SK-MEL-5 (cell line): ENCODE measurements at regions not wholly inside any gene's neighbourhood (a gene's known extent, or its start where the extent isn't known, plus 50 kb on each side); places are given as distances from the start of the nearest gene placed in this dataset.

Experiments used
- DNase-seq: peaks from one replicate; pipeline ENCODE4 v3.0.0-alpha.2; 2016; ENCODE audit warnings: low read depth, low spot score
- in situ Hi-C: cut with HindIII; loops from 2 replicates; pipeline ENCODE4 v1.10.0; 2016; ENCODE audit warnings: low sequenced_read_pairs, high pct_unique_total_duplicates, low pct_unique_long_range_greater_than_20kb

DNA sequence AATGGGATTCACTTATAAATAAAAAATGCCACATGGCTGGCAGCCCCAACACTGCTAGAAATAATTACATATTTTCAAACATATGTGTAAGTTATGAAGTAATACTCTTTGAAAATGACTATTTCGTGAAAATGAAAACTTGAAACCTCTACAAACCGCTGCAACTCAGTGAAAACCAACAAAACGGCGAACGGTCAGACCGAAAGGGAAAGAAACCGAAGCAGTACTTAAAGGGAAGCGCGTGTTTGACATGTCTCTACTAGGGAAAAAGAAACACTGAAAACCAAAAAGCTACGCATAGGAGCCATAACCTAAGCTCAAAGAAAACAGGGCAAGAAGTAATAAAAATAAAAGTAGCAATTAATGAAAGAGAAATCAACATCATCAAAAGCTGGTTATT lies 121.0 kb upstream of the GGTLC1 start:
- DNase-seq, result no peak
- in situ Hi-C loops, result no loop called here

DNA sequence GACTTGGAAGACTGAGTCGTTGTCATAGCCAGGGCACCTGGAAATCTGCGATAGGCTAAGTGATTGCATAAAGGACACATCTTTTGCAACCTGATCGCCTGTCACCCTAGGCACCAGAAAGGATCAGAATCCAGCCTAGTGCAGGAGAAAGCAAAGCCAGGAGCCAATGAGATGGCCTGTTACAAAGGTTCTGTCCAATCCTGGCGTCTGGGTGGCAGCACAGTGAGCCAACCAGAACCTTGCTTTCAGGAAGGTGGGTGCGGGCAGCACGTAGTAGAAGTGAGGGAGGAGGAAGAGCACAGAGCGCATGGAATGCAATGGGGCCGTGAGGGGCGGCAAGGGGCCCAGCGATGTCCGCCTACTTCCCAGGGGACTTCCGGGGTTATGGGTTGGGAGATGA lies 120.4 kb upstream of the GGTLC1 start:
- peak; percentile 61 for DNase-seq
- in situ Hi-C loops, result no loop called here

DNA sequence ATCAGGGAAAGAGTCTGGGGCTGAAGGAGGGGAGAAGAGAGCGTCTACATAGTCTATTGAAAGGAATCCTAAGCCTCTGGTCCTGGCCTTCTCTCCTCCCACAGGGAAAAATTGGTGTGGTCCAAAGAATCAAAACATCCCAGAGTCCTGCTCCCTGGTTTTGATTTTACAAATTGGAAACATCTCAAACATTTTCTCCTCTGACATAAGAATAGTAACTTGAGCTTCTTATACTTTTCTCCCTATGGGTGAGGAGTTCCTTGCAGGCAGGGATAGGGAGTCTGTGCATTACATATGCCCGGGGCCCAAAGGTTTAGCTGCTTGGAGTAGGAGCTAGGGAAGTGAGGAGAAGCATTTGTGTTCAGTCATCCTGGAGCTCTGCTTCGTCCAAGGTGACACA lies 120.0 kb upstream of the GGTLC1 start:
- in situ Hi-C loops, result no loop called here
- no peak for DNase-seq

DNA sequence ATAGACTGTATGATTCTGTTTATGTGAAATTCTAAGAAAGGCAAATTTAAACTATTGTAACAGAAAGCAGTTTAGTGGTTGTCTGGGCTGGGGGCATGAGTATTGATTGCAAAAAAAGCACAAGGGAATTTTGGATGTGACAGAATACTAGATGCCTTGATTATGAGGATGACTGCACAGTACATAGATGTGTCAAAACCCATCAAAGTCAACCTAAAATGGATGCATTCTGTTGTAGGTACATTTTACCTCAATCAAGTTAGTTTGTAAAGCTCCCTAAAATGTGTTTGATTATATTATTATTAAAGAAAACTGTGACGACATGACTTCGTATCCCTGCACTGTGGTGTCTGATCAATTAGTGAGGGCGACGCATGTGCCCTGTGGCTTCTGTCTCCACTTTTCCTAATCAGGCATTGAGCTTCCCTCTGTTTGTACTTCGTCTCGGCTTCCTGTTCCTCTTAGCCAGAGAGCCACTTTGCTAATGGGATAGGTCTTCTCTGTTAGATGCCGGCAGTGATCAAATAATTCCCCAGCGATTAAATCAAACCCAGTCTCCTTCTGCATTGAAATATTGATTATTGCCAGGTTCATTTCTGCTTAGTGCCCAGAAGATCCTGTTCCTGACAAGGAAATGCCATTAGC lies 118.3 kb upstream of the GGTLC1 start:
- DNase-seq, result no peak
- in situ Hi-C loops, result no loop called here

DNA sequence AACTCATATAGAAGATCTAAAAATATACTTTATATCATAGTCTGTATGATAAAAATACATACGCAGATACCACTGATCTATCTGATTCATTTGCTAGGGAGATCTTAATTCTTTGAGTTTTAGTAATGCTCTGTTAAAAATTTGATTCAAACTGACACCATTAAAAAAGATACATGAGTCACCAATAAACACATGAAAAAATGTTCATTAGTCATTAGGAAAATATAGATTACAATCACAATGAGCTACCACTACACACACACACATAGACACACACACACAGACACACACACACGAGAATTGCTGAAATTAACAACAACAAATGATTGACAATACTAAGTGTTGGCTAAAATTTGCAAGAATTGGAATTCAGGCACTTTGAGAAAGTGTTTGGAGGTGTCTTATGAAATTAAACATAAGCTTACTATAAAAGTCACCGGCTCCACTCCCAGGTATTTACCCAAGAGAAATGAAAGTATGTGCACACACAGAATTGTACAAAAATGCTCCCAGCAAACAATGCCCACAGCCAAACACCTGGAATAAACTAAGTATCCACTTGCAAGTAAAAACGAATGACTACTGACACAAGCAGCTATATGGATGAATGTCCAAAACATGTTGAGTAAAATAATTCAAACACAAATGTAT lies 117.7 kb upstream of the GGTLC1 start:
- no peak for DNase-seq
- in situ Hi-C loops, result no loop called here

DNA sequence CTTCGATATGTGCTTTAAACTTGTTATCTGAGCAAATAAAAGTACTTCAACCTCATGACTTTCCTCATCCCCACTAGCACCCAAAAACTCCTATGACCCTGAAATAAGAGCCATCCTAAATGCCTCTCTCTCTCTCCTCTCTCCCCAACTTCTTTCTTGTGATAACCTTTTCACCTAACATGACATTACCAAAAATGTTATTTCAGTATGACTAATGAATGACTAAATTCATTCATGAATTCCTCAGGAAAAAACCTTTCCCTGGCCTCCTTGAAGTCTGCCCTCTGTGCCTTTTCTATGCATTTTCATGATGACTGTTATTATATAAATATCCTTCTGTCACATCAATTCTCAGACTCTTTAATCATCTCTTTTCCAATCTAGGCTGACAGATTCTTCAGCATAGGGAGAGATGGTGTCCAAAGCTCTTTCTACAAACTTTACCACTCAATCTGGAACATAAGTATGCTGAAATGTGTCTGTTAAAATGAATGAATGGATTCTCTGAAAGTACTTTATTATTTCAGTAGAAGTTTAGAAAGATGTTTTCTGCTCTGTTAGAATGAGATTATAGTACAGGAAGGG lies 114.3 kb upstream of the GGTLC1 start:
- in situ Hi-C loops, result no loop called here
- DNase-seq, result no peak

DNA sequence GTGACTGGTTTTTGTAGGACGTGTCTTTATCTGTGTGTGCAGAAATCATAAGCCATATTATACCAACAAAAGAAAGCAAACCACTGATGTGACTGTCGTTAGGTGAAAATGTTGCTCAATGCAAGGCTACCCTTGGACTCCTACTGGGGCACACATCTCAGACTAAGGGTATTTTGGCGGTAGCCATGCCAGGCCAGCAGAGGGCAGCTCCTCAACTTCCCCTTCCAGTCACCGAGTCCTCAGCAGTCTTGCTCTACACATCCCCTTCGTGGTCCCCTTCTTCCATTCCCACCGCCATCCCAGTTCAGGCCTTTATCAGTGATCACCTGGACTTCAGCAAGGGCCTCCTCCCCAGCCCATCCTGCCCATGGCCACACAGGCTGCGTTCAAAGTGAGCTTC lies 113.7 kb upstream of the GGTLC1 start:
- in situ Hi-C loops, result no loop called here
- peak; percentile 56 for DNase-seq

DNA sequence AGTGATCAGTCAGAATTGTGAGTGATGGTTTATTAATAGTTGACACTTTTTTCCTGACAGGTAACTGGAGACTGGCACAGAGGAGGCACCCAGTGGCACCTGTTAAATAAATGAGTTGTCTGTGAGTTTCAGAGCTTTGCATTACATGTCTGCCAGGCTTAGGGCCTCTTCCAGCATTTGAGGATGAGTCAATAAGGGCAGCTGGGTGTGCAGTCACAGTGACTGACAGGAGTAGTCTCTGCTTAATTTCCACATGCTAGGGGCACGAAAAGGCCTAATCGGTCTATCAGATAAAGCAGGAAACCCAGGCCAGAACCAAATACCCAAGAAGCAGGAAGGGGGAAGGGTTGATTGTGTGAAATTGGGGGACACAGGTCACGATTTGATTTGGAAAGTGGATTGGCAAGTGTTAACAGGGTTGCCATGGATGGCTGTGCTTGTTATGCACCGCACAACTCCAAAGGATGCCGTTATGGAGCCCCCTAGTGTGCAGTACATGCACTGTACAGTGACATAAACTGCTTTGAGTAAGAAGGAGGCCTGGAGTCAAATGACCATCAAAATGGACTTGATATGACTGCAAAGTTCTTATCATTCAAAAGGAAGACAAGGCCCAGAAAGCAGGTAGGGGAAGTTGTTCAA lies 111.9 kb upstream of the GGTLC1 start:
- peak; percentile 82 for DNase-seq
- in situ Hi-C loops, result no loop called here

DNA sequence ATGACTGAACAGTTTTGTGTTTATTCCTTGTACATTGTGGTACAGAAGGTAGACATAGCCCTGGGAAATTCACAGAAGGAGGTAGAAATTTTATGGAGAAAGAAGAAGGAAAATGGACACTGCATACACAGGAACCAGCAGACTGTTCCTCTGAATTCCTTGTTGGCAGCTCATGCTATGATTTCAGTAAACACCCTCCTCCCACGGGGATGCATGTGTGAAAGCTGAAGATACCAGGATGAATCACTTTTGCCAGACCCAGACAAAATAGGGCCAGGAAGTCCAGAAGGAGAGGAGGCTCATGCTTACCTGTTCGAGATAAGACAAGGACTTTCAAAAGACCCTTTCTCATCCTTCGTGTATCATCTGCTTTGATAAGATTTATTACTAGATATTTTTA lies 110.3 kb upstream of the GGTLC1 start:
- DNase-seq, result no peak
- in situ Hi-C loops, result no loop called here

DNA sequence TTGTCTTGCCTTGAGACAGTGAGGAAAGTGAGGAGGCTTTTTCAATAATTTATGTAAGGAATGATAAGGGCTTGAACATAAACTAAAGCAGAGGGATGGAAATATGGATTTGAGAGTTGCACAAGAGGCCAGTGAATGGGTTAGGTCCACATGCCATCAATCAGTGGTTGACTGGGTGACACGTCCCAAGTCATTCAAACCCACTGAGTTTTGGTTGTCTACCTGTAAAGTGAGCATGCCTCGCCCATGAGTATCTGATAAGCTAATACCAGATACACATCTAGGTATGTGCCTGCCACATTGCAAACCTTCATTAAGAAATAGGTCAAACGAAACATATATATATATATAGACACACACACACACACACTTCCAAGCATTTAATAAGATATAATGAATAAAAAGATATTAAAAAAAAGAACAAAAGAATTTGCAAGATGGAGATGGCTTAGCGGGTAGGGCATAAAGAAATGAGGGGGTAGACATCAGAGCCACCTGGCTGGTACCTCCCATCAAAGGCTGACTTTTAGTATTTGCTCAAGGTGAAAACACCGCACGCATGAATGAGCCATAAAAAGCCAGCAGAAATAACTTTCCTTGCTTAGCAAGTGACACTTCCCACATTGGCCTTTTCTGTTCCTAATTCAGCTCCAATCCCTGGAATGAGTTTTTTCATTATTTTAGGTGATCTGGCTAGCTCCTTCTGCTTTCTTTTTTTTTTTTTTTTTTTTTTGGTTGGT lies 109.1 kb upstream of the GGTLC1 start:
- in situ Hi-C loops, result no loop called here

DNA sequence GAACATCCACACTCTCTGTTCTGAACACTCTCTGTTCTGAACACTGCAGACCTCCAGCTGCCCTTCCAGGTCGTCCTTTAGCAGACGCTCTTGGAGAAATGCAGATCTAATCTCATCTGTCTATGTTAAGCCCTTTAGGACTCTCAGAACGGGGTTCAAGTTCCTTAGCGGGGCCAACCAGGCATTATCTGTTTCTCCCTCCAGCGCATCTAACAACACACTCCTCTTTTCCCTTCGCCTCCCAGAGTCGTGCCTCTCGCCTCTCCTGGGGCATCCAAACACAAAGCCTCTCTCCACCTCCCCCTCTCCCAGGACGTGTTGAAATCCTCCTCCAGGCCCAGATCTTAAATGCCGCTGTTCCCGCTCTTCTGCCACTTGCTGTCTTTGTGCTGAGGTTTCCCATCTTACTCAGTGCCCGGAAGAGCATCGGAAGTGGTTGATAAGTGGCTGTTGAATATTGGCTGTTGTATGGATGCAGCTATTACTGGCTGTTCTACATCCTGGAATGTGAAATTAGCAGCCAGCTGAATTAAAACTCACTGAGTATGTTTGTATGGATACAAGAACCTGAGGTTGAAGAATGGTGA lies 108.4 kb upstream of the GGTLC1 start:
- in situ Hi-C loops, result no loop called here
- DNase-seq, result no peak

More for the DNA sequence above, 109.1 kb upstream of the GGTLC1 start:
- DNase-seq, result no peak

DNA sequence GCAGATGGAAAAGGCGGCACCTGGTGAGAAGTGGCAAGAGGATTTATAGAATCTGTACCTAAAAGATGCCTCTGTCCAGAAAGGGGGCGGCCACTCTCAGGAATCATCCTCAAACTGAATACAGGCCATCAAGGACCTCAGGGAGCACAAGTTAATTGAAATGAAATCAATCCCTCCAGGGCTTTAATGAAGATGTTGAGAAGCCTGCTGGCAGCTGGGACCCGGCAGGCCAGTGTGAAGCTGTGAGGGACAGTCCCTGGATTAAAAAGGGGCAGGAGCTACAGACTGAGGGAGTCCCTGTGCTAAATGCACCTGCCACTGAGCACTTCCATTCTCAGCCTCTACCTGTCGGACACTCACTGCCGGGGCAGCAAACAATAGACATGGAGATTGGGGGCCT lies 107.7 kb upstream of the GGTLC1 start:
- in situ Hi-C loops, result no loop called here

DNA sequence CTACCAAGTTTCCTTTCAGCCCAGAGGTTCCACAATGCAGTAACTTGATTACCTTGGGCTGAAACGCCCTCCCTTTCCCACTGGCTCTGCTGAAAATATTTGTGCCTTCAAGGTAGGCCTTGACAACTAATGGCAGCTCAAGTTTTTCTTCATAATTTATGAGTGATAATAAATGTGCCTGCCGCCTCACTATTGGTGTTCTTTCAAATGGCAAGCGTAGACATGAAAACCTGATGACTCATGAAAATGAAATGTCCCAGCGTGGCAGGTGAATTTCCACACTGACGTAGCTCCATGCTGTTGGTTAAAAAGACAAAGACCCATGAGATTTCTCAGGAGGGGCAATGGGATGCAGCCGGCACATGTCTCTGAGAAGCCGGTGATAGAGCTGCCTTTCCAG lies 107.2 kb upstream of the GGTLC1 start:
- no peak for DNase-seq
- in situ Hi-C loops, result no loop called here

More for the DNA sequence above, 107.7 kb upstream of the GGTLC1 start:
- DNase-seq, result no peak

DNA sequence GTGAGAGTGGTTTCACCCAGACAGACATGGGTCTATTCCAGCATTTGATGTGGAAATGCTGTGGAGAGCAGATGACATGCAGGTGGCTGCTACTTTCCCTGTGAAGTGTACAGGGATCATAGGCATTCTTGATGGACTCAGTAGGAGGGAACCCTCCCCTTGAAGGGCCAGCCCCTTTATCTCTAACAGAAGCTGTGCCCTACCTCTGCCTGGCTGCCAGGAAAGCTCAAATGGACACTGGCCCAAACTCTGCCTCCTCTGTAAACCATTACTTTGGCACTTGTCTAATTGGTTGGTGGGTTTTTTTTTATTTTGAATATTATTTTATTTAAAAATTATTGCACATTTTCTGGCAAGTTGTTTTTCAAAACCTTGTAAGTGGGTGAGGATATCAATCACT lies 106.7 kb upstream of the GGTLC1 start:
- in situ Hi-C loops, result no loop called here
- DNase-seq, result no peak

DNA sequence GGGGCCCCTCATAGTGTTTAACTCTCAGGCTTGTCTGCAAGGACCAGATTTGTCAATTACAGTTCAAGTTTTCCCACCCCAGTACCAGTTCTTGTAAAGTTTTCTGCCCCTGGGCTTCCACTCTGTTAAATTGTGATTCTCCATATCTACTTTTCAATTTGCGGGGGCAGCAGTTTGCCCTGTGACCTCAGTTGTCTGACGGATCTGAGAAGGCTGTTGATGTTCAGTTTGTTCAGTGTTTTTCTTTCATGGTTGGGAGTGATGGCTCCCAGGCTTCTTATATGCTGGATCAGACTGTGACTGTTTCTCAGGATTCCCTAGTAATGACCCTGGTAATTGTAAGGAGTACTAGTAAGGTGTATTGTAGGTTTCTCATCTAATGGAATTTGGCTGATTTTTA lies 101.0 kb upstream of the GGTLC1 start:
- DNase-seq, result no peak
- in situ Hi-C loops, result no loop called here

DNA sequence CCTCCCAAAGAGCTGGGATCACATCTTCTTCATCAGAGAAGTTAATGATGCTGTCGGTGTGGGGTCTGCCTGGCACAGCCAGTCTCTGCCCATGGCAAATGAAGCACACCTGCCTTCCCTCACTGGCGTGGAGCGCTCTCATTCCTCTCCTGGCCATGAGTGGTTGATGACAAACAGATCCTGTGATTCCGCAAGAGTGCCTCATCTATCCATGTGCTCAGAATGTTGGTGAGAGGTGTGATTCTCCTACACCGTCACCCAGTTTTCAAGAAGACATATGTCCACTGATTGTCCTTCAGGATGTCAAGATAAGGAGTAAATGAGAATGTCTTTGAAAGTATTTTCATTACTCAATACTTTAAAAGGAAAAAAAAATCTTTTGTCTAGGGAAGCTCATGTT lies 97.5 kb upstream of the GGTLC1 start:
- in situ Hi-C loops, result no loop called here
- no peak for DNase-seq

DNA sequence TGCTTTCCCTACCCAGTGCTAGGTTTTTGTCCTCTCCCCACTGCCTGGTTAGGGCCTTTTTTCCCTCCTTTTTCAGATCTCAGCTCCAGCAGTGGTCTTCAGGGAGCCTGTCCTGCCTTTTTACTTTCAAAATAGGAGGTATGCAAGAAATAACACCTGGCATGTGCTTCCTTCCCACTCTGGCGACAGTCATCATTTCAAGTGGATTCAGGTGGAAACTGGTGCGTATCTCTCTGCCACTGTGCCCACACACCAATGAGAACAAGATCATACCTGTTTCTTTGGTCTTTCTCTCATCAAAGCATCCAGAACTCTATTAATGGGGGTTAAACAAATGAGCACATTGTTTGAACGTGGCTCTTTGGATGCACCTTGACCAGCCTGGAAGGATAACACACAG lies 95.7 kb upstream of the GGTLC1 start:
- DNase-seq, result no peak
- in situ Hi-C loops, result no loop called here

DNA sequence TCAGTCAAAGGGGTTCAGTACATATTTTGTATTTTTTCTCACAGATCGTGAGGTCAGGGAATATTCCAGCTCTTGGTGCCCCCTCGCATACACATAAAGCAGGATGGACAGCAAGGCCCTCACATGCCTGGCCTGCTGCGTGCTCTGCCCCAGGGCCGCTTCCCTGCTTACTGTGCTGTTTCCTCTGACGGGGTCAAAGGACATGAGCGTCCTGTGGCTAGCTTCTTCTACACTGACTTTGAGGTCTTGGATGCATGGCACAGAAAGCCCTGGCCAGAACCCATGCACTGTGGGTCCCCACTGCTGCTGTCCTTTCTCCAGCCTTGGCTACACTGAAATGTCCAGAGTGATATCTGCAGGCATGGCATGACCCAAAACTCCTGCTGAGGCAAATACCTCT lies 92.5 kb upstream of the GGTLC1 start:
- in situ Hi-C loops, result no loop called here
- no peak for DNase-seq
